Right ventricle myocardium inferior (tissue), 1 donor: ENCODE measurements at regions not wholly inside any gene's neighbourhood (a gene's known extent, or its start where the extent isn't known, plus 50 kb on each side); places are given as distances from the start of the nearest gene placed in this dataset. TPM values are rescaled to one million over a fixed set of nuclear protein-coding genes. Genes with fewer than 3 reads are reported as not detected.

Experiments used
- ATAC-seq: fragments of 200-7000 bp; cut with Tn5 transposase; one replicate; pipeline ENCODE4 v1.9.1; 2020; ENCODE audit warnings: mild to moderate bottlenecking, moderate library complexity
- DNase-seq: peaks from one replicate; pipeline ENCODE4 v3.0.0; 2021; ENCODE audit errors: missing footprints
- intact Hi-C: fragments of 100-400 bp; cut with DNase I; formaldehyde crosslinking; loops from one replicate; pipeline ENCODE4 v1.11.0; 2022
- microRNA-seq: library from miRNA; unstranded; fragments of <30 nt; microRNA quantifications from one replicate; pipeline ENCODE4 v1.2.0, GENCODE V29; 2020
- donor health status: DM: no; HTN: yes; CAD: no; lungs with severe emphysema.

- DNase-seq (no peak), ATAC-seq (no peak)
- intact Hi-C loops: loop anchor here (5.0 kb wide), 2 partner anchors 47 to 157 kb away; partner anchors contain the start of gene ARF6
These were observed 67.3 kb downstream of the VCPKMT start for GRCh38 chr14:50049093-50049492.

DNA sequence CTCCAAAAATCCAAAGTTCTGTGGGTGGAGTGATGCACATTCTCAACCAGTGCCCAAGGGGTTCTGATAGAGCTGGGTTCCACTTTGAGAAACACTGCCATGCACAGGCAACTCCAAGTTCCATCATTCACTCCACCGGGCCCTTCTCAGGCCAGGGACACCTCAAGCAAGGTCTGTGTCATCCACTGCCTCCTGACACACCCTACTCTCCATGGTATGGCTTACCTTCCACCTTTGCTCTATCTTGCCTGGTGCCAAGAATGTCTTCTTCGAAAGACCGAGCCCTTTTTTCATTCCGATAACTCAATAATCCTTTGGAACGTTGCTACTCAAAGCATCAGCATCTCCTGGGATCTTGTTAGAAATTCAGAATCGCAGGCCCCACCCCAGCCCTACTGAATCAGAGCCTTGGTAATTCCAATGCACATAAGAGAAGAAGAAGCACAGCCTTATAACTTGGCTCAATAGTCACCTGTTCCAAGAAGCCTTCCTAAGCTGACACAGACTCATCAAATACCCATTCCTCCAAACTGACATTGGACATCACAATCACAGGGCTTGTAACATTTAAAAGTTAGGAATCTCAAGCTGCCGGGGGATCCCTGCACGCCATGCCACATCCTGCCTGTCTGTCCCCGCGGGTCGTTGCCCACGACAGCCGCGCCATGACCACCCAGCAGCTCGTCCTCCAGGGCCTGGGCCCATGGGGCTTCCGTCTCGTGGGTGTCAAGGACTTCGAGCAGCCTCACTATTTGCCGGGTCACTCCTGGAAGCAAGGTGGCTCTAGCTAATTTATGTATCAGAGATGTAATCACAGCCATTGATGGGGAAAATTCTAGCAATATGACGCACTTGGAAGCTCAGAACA lies 66.4 kb downstream of the VCPKMT start:
- intact Hi-C loops: loop anchor here (5.0 kb wide), 2 partner anchors 48 to 158 kb away; partner anchors contain the start of gene ARF6
- ATAC-seq: no peak

GRCh38 chr14:50051106-50051505 lies 65.3 kb downstream of the VCPKMT start:
- ATAC-seq (no peak), DNase-seq (no peak)
- intact Hi-C loops: no loop called here

More for the DNA sequence above, 66.4 kb downstream of the VCPKMT start:
- no peak for DNase-seq

DNA sequence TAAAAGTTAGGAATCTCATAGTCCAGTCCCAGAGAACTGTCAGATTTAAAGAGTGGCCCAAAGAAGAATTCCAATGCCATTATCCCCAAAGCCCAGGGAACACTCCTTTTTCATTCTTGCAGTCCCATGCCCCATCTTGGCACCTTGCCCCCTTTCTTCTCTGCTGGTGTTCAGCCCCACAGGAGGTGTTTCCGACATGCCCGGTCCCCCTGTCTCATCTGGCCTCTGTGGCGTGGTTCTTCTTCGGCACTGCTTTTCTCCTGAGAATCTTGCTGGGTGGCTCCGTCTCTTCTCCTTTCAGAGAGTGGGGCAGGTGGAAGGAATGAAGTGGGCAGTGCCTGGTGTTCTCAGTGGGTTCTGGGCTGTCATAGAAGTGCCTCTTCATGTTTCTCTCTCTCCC lies 64.7 kb downstream of the VCPKMT start:
- DNase-seq (no peak), ATAC-seq (no peak)
- intact Hi-C loops: no loop called here

- ATAC-seq: no peak
- intact Hi-C loops: no loop called here
- DNase-seq: no peak
These were observed 63.9 kb downstream of the VCPKMT start for GRCh38 chr14:50052517-50052916.

- intact Hi-C loops: no loop called here
- DNase-seq (no peak), ATAC-seq (no peak)
These were observed 62.4 kb downstream of the VCPKMT start for GRCh38 chr14:50053935-50054334.

- DNase-seq (no peak), ATAC-seq (peak; percentile 19)
- intact Hi-C loops: no loop called here
These were observed 60.7 kb downstream of the VCPKMT start for GRCh38 chr14:50055461-50056228.

DNA sequence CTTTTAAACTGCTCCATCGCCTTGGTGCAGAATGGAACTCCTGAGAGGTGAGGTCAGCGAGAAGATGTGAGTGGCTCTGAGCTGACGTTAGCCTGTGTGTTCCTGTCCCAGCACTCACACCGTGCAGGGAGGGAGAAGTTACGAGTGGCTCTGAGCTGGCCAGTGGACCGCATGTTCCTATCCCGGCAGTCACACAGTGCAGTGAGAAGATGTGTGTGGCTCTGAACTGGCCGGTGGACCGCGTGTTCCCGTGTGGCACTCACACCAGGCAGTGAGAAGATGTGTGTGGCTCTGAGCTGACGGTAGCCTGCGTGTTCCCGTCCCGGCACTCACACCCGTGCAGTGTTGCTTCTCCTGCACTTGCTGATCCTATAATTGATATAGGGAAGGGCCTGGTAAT lies 59.9 kb downstream of the VCPKMT start:
- ATAC-seq (no peak), DNase-seq (no peak)

DNA sequence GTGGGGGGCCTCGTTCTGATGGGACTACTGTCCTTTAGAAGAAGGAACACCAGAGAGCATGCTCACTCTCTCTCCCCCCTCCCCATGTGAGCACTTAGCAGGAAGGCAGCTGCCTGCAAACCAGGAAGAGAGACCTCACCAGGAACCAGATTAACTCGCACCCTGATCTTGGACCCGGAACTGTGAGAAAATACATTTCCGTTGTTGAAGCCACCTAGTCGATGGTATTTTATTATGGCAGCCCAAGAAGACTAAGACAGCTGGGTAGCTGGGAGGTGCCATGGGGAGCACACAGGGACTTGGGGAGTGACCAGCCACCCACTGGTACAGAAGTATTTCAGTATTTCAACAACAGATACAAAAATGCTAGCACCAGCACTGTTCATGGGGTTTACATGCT lies 59.0 kb downstream of the VCPKMT start:
- intact Hi-C loops: no loop called here
- ATAC-seq (no peak), DNase-seq (no peak)

More for the DNA sequence above, 59.9 kb downstream of the VCPKMT start:
- intact Hi-C loops: no loop called here

DNA sequence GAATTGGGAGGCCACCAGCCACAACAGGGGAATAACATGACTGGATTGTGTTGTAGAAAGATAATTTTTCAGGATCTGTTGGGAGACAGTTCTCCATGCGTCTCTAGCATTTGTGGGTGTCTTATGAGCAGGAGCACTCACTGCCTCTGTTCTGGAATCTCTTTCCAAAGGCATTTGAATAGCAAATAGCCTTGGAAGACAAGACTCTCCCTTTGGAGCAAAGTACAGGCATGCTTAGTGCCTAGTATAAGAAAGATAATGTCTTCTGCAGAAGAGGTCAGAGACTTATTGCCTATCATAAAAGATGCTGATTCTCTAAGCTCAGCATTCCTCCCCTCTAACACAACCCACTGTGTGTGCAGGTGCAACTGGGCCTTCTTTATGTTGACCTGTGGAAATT lies 58.3 kb downstream of the VCPKMT start:
- DNase-seq: no peak
- intact Hi-C loops: no loop called here

More for the DNA sequence above, 58.3 kb downstream of the VCPKMT start:
- ATAC-seq: no peak

Small RNAs in the stretch of these regions (microRNA-seq; reads per million reads assigned to microRNA genes)
- not detected for gene MIR6076
